Mammary epithelial cell (primary cell): ENCODE measurements at regions not wholly inside any gene's neighbourhood (a gene's known extent, or its start where the extent isn't known, plus 50 kb on each side); places are given as distances from the start of the nearest gene placed in this dataset.

Source experiments
- CTCF ChIP-seq, 2 donors: IDR thresholded peaks in 1 of 2; conservative IDR thresholded peaks in 1 of 2; 2 replicates each; pipeline ENCODE4 v1.5.1; 2011 to 2012; ENCODE audit warnings: inconsistent platforms in 2 of 2, low read length in 2 of 2, mild to moderate bottlenecking in 2 of 2, control low read depth in 1 of 2, low read depth in 1 of 2; ENCODE audit not compliant: insufficient read depth in 1 of 2; ENCODE audit errors: extremely low read depth in 1 of 2
- EZH2 ChIP-seq: IDR thresholded peaks from 2 replicates; pipeline ENCODE4 v1.6.1; 2012; ENCODE audit warnings: low read length, inconsistent platforms, borderline replicate concordance

DNA sequence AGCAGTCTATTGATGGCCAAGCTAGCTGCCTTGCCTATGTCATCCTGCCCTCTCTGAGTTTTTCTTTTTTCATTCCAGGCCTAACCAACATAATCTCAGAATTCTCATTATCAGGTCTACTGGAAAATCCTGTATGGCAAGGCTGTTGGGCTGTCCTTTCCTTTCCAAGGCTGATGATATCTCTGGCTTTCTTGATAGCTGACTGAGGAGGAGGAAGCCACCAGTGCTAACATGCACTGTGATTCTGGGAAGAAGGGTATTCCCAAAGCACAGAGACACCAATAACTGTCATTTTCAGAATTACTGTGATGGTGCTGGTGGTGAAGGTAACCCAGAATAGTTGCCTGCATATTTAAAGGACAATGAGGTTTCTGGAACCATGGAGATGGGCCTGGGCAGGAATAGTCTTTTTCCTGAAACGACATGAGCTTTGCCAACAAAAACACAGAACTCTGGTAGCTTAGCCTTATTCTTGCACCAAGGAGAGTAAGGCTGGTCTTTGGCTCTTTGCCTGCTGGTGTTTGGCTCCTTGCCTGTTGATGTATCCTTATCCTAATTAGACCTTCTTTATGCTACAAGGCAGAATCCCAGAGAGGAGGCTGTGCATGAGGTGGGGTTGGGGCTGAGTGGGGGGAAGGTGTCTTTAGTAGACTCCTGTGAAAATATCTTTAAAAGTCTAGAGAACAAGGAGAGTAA lies 157.4 kb downstream of the TNFSF18 start:
- TF ChIP-seq CTCF (conservative IDR thresholded peaks at IDR 0.05 in 1 of 2, IDR thresholded peaks at IDR 0.05 in 1 of 2; ENCODE audit: extremely low read depth in 1 of 2, insufficient read depth in 1 of 2, low read depth in 1 of 2, low read length in 2 of 2) (no peak), EZH2 (no peak)
